Kidney tubule cell (primary cell): ENCODE measurements at regions not wholly inside any gene's neighbourhood (a gene's known extent, or its start where the extent isn't known, plus 50 kb on each side); places are given as distances from the start of the nearest gene placed in this dataset.

Source experiments
- DNase-seq: peaks from one replicate; pipeline ENCODE4 v3.0.0-alpha.2; 2018; ENCODE audit warnings: low spot score

DNA sequence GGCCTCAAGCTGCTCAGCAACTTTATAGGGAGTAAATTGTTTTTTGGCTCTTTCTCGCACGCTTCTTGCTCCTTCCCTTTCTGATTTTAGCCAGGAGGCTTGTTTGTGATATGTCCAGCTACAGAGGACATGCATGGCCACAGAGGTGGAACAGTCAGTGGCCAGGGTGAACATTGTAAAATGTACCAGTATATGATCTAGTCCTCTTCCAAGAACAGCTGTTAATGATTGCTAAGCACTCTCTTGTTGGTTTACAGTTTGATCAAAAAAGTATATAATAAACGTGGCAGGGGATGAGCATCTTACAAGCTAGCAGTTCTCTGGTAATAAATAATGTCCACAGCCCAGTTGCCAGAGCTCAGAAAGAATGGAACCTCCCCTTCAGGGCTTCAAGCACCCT lies 461.7 kb upstream of the DYNLRB2 start:
- DNase-seq: peak; percentile 44

DNA sequence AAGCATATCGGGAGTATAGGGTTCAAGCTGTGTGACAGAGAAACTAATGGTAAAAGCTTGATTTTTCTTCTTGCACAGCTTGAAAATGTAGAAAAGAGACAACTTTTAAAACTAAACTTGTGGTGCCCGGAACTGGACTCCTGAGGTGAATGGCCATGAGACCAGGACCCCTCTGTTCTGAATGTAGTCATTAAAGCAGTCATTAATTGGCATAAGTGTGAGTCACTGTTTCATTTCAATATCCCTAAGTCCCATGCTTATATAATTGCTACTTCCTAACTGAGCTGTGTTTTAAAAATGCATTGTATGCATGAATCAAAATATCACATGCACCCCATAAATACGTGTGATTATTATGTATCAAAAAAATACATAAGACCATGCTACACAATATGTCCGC lies 463.1 kb upstream of the DYNLRB2 start:
- no peak for DNase-seq

- no peak for DNase-seq
Observed at GRCh38 chr16:80074329-80074728, 466.5 kb upstream of the DYNLRB2 start.

DNA sequence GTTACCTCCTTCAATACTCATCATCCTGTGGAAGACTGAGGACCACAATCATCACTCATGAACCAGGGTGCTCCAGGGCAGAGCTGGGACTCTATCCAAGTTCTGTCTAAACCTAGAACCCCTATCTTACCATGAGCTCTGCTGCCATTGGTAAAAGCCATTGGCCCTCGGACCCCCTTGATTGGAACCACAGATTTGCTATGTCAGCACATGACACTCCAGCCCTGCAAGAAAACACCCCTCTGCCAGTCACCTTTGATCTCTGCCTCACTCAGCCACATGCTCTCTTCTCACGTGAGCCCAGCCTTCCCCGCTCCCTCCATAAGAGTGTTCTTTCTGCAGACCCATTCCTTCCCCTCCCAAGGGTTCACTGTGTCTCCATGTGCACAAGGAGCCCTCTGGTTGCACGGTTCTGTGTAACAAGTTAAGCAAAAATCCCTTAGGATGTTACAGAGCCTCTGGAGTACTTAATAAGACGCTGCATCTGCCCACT lies 468.8 kb upstream of the DYNLRB2 start:
- no peak for DNase-seq

DNA sequence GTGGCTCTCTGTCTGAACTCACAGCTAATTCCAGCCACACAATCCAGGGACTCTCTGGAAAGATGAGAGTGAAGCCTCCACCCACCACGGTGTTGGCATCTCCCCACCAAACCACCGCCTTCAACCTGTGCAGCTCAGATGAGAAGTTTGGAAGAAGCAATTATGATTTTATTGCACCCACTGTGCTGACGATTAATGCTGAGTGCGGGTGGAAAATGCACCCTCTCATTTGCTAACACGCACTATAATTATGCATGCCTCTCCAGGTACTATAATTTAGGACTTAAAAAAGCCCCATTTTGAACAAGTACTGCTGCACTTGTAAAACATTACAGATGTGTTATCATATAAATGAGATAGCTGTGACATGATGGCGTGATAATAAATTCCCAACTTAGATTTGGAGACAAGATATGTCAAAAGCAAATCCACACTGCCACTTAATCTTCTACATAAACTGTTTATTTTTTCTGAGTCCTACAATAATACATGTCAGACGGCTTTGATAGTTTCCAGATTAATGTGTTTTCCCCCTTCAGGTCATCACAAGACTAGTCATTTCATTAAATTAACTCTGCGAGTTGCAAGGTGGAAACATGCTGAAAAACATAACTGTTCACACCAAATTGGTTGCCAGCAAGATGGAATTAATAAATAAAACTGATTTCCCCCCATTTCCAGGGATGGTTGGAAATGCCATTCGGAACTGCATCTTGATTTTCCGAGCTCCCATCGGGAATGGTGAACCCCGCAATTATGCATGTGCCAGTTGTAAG lies 466.5 kb upstream of the MAF start:
- no peak for DNase-seq

- peak; percentile 39 for DNase-seq
Observed at GRCh38 chr16:80065541-80065940, 465.0 kb upstream of the MAF start.

- DNase-seq: no peak
Observed at GRCh38 chr16:80063713-80064069, 463.2 kb upstream of the MAF start.

GRCh38 chr16:80063031-80063712 lies 462.6 kb upstream of the MAF start:
- DNase-seq: no peak

DNA sequence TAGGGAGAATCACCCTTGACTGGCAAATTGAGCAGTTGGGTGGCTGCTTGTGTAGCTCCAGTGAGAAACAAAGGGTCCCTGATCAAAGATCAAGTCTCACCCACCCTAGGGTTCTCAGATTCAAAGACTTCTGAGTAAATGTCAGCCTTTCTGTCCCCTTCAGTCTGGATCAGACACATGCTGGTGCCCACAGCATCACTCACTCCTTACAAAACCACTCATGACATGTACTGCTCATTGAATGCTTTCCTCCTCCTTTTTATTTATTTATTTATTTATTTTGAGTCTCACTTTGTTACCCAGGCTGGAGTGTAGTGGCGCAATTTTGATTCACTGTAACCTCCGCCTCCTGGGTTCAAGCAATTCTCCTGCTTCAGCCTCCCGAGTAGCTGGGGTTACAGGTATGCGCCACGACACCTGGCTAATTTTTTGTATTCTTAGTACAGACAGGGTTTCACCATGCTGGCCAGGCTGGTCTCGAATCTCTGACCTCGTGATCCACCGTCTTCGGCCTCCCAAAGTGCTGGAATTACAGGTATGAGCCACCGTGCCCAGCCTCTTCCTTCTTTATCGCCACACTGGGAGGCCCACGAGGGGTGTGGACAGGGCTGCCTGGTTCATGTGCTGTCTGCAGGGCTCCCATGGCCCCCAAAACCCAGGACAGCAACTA lies 462.0 kb upstream of the MAF start:
- DNase-seq: no peak

DNA sequence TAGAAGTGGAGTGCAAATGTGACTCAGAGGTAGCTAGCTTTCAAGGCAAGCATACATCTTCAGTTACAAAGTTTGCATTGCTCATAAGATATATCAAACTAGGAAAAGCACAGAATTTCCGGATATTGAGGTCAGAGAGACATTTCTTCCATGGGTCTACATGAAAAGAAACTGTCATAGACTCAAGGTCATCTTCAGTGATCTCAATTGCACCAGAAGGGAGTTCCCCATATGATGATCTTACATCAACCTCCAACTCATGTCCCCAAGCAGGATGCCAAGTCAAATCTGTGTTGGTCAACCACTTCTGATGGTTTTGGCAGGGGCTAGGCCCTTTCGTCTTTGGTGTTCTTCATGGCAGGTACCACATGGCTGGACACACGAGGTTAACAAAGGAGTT lies 459.9 kb upstream of the MAF start:
- no peak for DNase-seq

GRCh38 chr16:80059836-80060235 lies 459.3 kb upstream of the MAF start:
- no peak for DNase-seq

- no peak for DNase-seq
Observed at GRCh38 chr16:80058214-80058613, 457.7 kb upstream of the MAF start.

GRCh38 chr16:80056324-80056723 lies 455.8 kb upstream of the MAF start:
- DNase-seq: no peak

DNA sequence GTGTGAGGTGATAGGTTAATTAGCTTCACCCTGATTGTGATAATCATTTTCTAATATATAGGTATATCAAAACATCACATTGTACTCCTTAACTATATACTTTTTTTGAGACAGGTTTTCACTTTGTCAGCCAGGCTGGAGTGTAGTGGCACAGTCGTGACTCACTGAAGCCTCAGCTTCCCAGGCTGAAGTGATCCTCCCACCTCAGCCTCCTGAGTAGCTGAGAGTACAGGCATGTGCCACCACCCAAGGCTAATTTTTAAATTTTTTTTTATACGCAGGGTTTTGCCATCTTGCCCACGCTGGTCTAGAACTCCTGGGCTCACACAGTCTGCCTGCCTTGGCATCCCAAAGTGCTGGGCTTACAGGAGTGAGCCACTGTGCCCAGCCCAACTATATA lies 455.3 kb upstream of the MAF start:
- DNase-seq: no peak

DNA sequence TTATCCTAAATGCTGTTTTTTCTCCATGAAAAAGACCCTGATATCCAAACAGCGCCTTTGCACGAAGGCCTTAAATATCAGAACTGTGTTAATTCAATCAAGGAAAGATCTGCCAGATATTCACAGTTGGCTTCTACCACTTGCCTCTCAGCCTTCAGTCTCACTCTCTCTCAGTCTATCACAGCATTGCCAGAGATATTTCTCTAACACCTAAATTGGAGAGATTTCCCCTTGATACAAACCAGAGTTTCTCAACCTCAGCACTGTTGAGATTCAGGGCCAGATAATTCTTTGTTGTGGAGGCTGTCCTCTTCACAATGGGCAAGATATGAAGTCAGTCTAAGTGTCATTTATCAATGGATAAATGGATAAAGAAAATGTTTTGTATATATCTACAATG lies 454.1 kb upstream of the MAF start:
- no peak for DNase-seq

- no peak for DNase-seq
Observed at GRCh38 chr16:80051040-80051439, 450.5 kb upstream of the MAF start.

GRCh38 chr16:80048250-80048649 lies 447.7 kb upstream of the MAF start:
- DNase-seq: no peak

GRCh38 chr16:80047842-80048241 lies 447.3 kb upstream of the MAF start:
- no peak for DNase-seq

GRCh38 chr16:80046848-80047247 lies 446.3 kb upstream of the MAF start:
- DNase-seq: no peak

GRCh38 chr16:80046261-80046660 lies 445.7 kb upstream of the MAF start:
- DNase-seq: no peak

DNA sequence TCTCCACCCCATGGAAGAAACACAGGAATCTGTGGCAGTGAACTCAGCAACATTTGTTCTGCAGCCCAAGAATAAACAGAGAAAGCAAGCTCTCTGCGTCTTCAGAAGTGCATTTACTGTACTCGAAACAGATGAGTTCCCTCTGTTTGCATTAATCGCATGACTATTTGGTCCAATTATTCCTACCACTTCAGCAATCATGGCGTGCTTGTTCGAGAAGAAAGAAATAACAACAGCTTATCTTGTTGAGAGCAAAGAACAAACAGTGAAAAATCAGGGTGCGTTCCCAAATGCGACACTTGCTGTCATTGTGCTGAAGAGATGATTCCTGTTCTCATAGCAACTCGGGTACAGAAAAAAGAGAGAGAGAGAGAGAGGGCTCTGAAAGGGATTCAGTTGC lies 445.3 kb upstream of the MAF start:
- DNase-seq: no peak

GRCh38 chr16:80041410-80041809 lies 440.9 kb upstream of the MAF start:
- DNase-seq: no peak

- no peak for DNase-seq
Observed at GRCh38 chr16:80040814-80041213, 440.3 kb upstream of the MAF start.
